ENCODE measurements at regions not wholly inside any gene's neighbourhood (a gene's known extent, or its start where the extent isn't known, plus 50 kb on each side); places are given as distances from the start of the nearest gene placed in this dataset.

DNA sequence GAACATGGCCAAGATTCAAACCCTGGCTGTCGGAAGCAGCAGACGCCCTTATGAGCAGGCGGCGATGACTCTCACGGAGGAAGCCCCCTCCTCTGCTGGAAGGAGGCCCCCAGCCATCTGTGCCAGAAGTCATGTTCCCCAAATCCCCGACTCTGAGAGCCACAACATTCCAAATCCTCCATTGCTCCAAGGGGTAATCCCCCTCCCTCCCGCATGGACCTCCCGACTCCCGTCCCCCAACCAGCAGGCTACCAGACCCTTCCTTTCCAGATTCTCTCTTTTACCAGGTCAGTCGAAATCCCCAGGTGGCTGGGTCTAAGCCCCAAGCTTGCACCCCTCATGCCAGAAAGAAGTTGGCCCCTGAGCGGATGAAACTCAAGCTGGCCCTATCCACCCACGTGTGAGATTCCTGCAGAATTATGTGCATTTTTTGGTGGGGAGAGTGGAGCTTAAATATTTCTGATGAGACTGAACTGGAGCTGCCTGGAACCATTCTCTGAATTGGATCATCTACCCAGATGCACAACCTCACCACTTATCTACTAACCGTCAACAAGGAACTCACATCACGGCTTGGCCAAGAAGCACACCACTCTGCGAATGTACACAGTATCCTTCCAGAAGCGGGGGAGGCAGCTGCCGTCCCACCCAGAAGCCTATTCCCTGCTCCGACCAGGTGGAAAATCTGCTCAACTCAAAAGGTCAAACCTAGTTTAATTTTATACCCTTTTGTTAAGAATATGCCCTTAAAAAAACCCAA, 283.5 kb downstream of the C16orf95 start:
- TF ChIP-seq, protein P1, sequence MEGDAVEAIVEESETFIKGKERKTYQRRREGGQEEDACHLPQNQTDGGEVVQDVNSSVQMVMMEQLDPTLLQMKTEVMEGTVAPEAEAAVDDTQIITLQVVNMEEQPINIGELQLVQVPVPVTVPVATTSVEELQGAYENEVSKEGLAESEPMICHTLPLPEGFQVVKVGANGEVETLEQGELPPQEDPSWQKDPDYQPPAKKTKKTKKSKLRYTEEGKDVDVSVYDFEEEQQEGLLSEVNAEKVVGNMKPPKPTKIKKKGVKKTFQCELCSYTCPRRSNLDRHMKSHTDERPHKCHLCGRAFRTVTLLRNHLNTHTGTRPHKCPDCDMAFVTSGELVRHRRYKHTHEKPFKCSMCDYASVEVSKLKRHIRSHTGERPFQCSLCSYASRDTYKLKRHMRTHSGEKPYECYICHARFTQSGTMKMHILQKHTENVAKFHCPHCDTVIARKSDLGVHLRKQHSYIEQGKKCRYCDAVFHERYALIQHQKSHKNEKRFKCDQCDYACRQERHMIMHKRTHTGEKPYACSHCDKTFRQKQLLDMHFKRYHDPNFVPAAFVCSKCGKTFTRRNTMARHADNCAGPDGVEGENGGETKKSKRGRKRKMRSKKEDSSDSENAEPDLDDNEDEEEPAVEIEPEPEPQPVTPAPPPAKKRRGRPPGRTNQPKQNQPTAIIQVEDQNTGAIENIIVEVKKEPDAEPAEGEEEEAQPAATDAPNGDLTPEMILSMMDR (IDR thresholded peaks at IDR 0.05), result no peak
- no peak for TF ChIP-seq POLR2A (IDR thresholded peaks at IDR 0.05)
